ENCODE measurements at regions not wholly inside any gene's neighbourhood (a gene's known extent, or its start where the extent isn't known, plus 50 kb on each side); places are given as distances from the start of the nearest gene placed in this dataset.
A peak's percentile ranks its signal among the peaks of the same experiment; 100 is the strongest.

GRCh38 chr1:219350172-219350931 lies 176.7 kb downstream of the LYPLAL1 start:
- TF ChIP-seq, protein P1, sequence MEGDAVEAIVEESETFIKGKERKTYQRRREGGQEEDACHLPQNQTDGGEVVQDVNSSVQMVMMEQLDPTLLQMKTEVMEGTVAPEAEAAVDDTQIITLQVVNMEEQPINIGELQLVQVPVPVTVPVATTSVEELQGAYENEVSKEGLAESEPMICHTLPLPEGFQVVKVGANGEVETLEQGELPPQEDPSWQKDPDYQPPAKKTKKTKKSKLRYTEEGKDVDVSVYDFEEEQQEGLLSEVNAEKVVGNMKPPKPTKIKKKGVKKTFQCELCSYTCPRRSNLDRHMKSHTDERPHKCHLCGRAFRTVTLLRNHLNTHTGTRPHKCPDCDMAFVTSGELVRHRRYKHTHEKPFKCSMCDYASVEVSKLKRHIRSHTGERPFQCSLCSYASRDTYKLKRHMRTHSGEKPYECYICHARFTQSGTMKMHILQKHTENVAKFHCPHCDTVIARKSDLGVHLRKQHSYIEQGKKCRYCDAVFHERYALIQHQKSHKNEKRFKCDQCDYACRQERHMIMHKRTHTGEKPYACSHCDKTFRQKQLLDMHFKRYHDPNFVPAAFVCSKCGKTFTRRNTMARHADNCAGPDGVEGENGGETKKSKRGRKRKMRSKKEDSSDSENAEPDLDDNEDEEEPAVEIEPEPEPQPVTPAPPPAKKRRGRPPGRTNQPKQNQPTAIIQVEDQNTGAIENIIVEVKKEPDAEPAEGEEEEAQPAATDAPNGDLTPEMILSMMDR (IDR thresholded peaks at IDR 0.05; ENCODE audit: low read depth, low read length), result no peak
- DNase-seq (ENCODE audit: extremely low read depth, low read depth), result no peak

- TF ChIP-seq, protein P1 (IDR thresholded peaks at IDR 0.05; ENCODE audit: low read depth, low read length), result no peak
- DNase-seq (ENCODE audit: extremely low read depth, low read depth), result no peak
Observed at GRCh38 chr1:219347921-219348391, 174.3 kb downstream of the LYPLAL1 start.

GRCh38 chr1:219347376-219347775 lies 173.7 kb downstream of the LYPLAL1 start:
- no peak for DNase-seq (ENCODE audit: extremely low read depth, low read depth)
- TF ChIP-seq, protein P1 (IDR thresholded peaks at IDR 0.05; ENCODE audit: low read depth, low read length), result no peak

DNA sequence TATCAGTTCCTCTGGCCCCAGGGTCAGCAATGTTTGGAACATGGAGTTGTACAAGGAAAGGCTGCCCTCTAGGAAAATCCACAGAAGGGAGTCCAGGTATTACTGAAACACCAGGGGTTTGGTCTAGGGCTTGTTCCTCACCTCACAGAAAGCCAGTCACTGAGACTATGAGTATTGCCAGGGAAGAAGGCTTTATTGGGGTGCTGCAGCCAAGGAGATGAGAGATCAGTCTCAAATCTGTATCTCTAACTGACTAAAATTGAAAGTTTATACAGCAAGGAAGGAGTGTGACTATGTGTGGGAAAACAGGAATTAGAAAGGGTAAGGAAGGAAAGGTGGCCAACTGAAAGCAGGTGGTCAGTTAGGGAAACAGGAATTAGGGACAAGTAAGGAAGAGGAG lies 172.3 kb downstream of the LYPLAL1 start:
- no peak for DNase-seq (ENCODE audit: extremely low read depth, low read depth)
- TF ChIP-seq, protein P1 (IDR thresholded peaks at IDR 0.05; ENCODE audit: low read depth, low read length), result no peak

DNA sequence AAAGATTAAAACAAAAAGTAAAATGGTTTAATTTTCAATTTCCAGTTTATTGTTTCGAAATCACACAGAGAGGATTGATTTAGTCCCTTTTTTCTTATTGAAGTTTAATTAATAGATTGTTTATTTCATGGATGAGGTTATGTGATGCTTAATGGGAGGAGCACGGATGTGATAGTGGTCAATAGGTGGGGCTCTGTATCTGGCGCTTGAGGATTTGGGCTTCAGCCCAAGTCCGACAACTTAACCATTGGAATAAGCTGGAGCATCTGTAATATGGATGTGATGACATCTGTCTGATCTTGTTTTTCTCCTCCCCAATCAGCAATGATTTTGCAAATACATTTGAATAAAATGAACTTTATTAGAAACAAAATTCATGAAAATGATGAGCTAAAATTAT lies 169.2 kb downstream of the LYPLAL1 start:
- no peak for DNase-seq (ENCODE audit: extremely low read depth, low read depth)
- TF ChIP-seq, protein P1 (IDR thresholded peaks at IDR 0.05; ENCODE audit: low read depth, low read length), result no peak

- TF ChIP-seq, protein P1 (IDR thresholded peaks at IDR 0.05; ENCODE audit: low read depth, low read length), result no peak
- no peak for DNase-seq (ENCODE audit: extremely low read depth, low read depth)
Observed at GRCh38 chr1:219340796-219341195, 167.1 kb downstream of the LYPLAL1 start.

DNA sequence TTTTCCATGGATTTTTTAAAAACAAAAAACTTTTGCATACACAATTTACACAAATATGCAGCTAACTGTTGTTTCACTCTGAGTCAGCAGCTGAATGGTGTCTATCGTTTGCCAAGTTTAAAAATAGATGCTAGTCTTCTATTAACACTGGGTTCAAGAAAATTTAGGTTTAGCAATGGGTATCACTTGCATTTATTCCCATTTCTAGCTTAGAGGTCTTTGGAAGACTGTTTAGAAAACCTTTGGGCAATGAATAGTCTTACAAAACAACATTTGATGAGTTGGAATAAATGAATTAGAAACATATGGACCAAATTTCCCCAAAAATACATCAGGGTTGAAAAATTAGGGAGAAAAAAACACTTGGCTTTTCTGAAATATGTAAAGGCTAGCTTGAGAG lies 165.8 kb downstream of the LYPLAL1 start:
- TF ChIP-seq, protein P1 (IDR thresholded peaks at IDR 0.05; ENCODE audit: low read depth, low read length), result no peak
- DNase-seq (ENCODE audit: extremely low read depth, low read depth), result peak; percentile 70

Measured in AG09319 (cell line).